ENCODE measurements at regions not wholly inside any gene's neighbourhood (a gene's known extent, or its start where the extent isn't known, plus 50 kb on each side); places are given as distances from the start of the nearest gene placed in this dataset.
"Not testable (repeated sequence)": the region's sequence is repeated elsewhere in the genome, so short reads cannot be mapped to it uniquely, and the experiment has no call there.

GRCh38 chr4:100019821-100020220, 69.7 kb upstream of the H2AZ1 start:
- no peak for DNase-seq

GRCh38 chr4:100017637-100018310, 67.7 kb upstream of the H2AZ1 start:
- peak; percentile 39 for DNase-seq

GRCh38 chr4:100016191-100016590, 66.1 kb upstream of the H2AZ1 start:
- DNase-seq, result no peak

- no peak for DNase-seq
Measured at GRCh38 chr4:100014616-100015015, 64.5 kb upstream of the H2AZ1 start.

- DNase-seq, result no peak
Measured at GRCh38 chr4:100009490-100009889, 59.4 kb upstream of the H2AZ1 start.

GRCh38 chr4:100008048-100008447, 58.0 kb upstream of the H2AZ1 start:
- no peak for DNase-seq

GRCh38 chr4:100006161-100006560, 56.1 kb upstream of the H2AZ1 start:
- not testable (repeated sequence) for DNase-seq
